Mucosa of descending colon (tissue), 3 donors: ENCODE measurements at regions not wholly inside any gene's neighbourhood (a gene's known extent, or its start where the extent isn't known, plus 50 kb on each side); places are given as distances from the start of the nearest gene placed in this dataset.

Source experiments
- ATAC-seq: fragments of 200-7000 bp; cut with Tn5 transposase; one replicate; pipeline ENCODE4 v1.9.1; 2020; ENCODE audit warnings: mild to moderate bottlenecking, moderate library complexity
- DNase-seq, 3 donors: peaks; one replicate each; pipeline ENCODE4 v3.0.0-alpha.2; 2020
- H3K36me3 ChIP-seq: fragments of 200-600 bp; one replicate; pipeline ENCODE4 v1.8.0; 2021; ENCODE audit warnings: low read depth, mild to moderate bottlenecking
- H3K4me1 ChIP-seq: fragments of 200-600 bp; one replicate; pipeline ENCODE4 v1.8.0; 2021; ENCODE audit warnings: low read depth, mild to moderate bottlenecking
- H3K4me3 ChIP-seq: fragments of 200-600 bp; one replicate; pipeline ENCODE4 v1.8.0; 2021; ENCODE audit warnings: mild to moderate bottlenecking
- H3K9me3 ChIP-seq: fragments of 200-600 bp; one replicate; pipeline ENCODE4 v1.8.0; 2021; ENCODE audit warnings: mild to moderate bottlenecking
- CTCF ChIP-seq: fragments of 200-600 bp; IDR thresholded peaks from one replicate; pipeline ENCODE4 v1.8.0; 2022; ENCODE audit warnings: antibody characterized with exemption, mild to moderate bottlenecking
- intact Hi-C, 2 donors: fragments of 100-400 bp; cut with DNase I in 1 of 2; cut with micrococcal nuclease in 1 of 2; formaldehyde crosslinking; loops; one replicate each; pipeline versions ENCODE4 v1.11.0 to v1.11.1; 2022; cut with DNase I, micrococcal nuclease
- donor health status: DM: no; HTN: no; CAD: no; lungs with moderate emphysema.
- donor health status: DM: no; HTN: no; CAD: no.
- donor health status: DM: no; HTN: yes; CAD: no.

- no peak overlapping the region for H3K4me3 ChIP-seq
- intact Hi-C loops = no loop called here
- H3K36me3 ChIP-seq = no peaks in the 10 kb centered on the region
- no peak for DNase-seq
- H3K9me3 ChIP-seq = no peaks in the 10 kb centered on the region
- no peak for ATAC-seq
- no peak for TF ChIP-seq CTCF
- H3K4me1 ChIP-seq = no peaks in the 10 kb centered on the region
These were observed 196.7 kb upstream of the FOXF1 start for GRCh38 chr16:86313631-86314030.

- Histone ChIP-seq H3K4me3 (no peak overlapping the region), H3K36me3 (no peaks in the 10 kb centered on the region), H3K9me3 (no peaks in the 10 kb centered on the region), H3K4me1 (no peaks in the 10 kb centered on the region)
- intact Hi-C loops = no loop called here
- ATAC-seq (no peak), DNase-seq (no peak)
- no peak for TF ChIP-seq CTCF
These were observed 195.8 kb upstream of the FOXF1 start for GRCh38 chr16:86314402-86315025.

- no peak for DNase-seq
- intact Hi-C loops = no loop called here
These were observed 193.1 kb upstream of the FOXF1 start for GRCh38 chr16:86316967-86317812.

GRCh38 chr16:86317813-86318650 is 192.3 kb upstream of the FOXF1 start:
- no peak for TF ChIP-seq CTCF
- Histone ChIP-seq H3K9me3 (no peaks in the 10 kb centered on the region), H3K4me3 (no peak overlapping the region), H3K36me3 (no peaks in the 10 kb centered on the region), H3K4me1 (no peaks in the 10 kb centered on the region)
- ATAC-seq (no peak), DNase-seq (no peak)
- intact Hi-C loops = no loop called here

More at GRCh38 chr16:86316967-86317812, 193.1 kb upstream of the FOXF1 start:
- H3K9me3 ChIP-seq = no peaks in the 10 kb centered on the region
- H3K4me1 ChIP-seq = no peaks in the 10 kb centered on the region
- no peak for ATAC-seq
- TF ChIP-seq CTCF = no peak
- no peak overlapping the region for H3K4me3 ChIP-seq
- H3K36me3 ChIP-seq = no peaks in the 10 kb centered on the region

GRCh38 chr16:86319585-86320236 is 190.6 kb upstream of the FOXF1 start:
- no peak for TF ChIP-seq CTCF
- Histone ChIP-seq H3K36me3 (no peaks in the 10 kb centered on the region), H3K9me3 (no peaks in the 10 kb centered on the region), H3K4me1 (no peaks in the 10 kb centered on the region), H3K4me3 (no peak overlapping the region)
- intact Hi-C loops = no loop called here
- DNase-seq (no peak), ATAC-seq (no peak)
